Renal cortex interstitium (tissue), 11 donors: ENCODE measurements at regions not wholly inside any gene's neighbourhood (a gene's known extent, or its start where the extent isn't known, plus 50 kb on each side); places are given as distances from the start of the nearest gene placed in this dataset.

Experiments
- DNase-seq, 11 donors: peaks; one replicate each; pipeline ENCODE4 v3.0.0-alpha.2; 2013; ENCODE audit warnings: low read depth in 9 of 11, low spot score in 4 of 11; ENCODE audit errors: extremely low read depth in 1 of 11

DNA sequence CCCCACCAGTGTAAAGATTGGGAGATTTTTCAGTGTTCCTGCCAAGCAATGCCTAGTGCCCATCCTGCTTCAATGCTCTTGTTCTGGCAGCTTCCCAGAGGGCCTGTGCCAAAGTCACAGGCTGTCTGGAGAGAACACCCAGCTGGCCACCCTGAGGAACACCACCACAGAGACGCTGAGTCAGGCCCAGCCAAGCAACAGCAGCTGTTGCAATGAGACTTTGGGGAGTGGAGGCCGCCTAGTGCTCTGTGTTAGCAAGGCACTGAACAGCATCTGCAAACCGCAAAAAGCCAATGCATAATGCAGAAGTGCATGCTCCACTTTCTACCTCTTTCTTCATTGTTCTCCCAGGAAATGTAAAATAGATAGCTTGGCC lies 168.1 kb downstream of the NXPE2 start:
- no peak for DNase-seq

GRCh38 chr11:114847306-114847975 lies 169.1 kb downstream of the NXPE2 start:
- DNase-seq, result peak in 5 of 11 donors; percentile 10 to 31 (median 29)

DNA sequence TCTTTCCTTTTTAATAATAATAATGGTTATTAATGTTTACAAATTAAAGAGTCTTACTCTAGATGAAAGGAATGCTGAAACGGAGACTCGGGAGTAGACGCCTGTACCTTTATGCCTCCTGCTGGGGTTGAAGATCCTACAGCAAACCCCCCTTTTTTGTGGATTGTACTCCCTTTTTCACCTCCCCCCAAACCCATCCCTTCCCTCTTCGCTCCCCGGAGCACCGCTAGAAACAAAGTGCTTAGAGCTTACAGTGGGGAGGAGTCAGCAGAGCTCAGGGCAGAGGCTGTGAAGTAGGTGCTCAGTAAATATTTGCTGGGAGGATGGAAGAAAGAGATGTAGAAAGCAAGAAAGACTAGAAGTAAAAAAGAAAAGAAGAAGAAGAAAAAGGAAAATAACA lies 169.7 kb downstream of the NXPE2 start:
- no peak for DNase-seq

GRCh38 chr11:114857281-114857680 lies 179.0 kb downstream of the NXPE2 start:
- DNase-seq, result peak in 8 of 11 donors; percentile 10 to 40 (median 26)

DNA sequence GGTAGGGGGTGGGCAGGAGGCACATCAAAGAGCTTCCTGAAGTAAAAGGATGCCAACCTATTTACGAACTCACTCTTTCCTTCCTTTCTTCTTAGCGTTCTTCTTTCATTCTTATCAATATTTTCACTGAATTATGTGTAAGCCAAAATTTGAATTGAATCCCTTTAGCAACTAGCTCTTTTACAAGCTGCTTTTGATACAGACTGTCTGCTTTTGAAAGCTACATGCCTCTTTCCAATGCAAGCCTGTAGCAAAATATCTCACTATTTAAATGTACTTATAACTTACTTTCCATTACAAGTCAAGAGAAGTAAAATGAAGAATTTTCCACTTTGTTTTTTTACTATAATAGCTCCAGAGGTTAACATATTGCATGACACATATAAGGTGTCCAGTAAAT lies 186.6 kb downstream of the NXPE2 start:
- DNase-seq, result no peak

- peak in 7 of 11 donors; percentile 27 to 66 (median 38) for DNase-seq
These were observed 197.9 kb downstream of the NXPE2 start for GRCh38 chr11:114876234-114876633.

DNA sequence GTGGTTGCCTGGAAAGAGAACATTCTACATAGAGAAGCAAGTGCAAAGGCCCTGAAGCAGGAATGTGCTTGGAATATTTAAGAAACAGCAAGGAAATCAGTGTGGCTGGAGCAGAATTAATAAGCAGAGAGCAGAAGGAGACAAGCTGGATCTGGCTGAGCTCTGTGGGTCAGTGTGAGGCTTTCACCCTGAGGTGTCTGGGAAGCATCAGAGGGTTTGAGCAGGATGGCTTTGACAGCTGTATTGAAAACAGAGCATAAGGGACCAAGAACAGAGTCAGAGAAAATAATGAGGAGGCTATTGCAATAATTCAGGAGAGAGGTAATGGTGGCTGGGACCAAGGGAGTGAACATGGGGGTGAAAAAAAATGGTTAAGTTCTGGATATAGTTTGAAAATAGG lies 199.6 kb downstream of the NXPE2 start:
- no peak for DNase-seq

- no peak for DNase-seq
These were observed 202.1 kb downstream of the NXPE2 start for GRCh38 chr11:114880442-114880841.

DNA sequence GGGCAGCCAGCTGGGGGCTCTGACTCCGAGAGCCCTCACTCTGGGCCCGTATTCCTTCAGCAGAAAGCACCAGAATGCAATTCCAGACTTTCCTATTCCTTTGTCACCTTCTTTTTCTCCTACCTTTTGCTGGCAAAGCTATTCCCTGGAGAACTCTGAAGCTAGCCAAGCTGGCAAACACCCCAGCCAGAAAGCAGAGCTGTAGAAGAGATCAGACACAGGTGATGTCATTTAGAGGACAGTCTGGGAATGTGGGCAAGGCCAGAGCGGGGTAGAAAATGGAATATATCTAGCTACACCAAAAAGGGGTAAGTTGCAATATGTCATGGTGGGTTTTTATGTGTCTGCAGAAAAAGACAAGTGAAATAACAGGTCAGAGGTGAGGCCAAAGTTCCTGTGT lies 205.1 kb downstream of the NXPE2 start:
- DNase-seq, result no peak

DNA sequence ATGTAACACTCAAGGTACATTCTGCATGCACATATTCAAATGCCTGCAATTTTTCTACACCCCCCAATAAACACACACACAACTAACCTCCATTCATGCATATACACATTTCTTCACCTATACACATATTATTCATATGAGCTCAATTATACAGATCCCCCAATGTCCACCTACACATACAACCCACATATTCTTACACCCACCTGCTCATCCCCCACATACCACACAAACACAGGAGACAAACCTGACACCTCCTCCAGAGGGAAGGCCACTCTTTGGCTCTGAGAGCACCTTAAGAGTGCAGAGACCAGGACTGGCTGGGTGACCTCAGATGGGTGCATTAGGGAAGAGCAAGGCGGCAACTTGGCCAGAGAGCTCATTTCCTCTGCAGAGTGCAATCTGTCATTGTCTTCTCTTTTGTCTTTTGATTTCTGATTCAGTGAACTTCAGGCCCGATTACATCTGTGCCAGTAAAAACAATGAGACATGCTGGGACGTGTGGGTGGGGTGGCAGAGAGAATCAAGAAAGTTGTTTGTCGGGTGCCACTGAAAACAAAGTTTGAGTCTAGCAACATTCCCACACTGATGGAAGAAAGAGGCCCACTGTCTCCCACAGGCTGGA lies 208.4 kb downstream of the NXPE2 start:
- no peak for DNase-seq

- DNase-seq, result peak in 1 of 11 donors; percentile 1
These were observed 211.3 kb downstream of the NXPE2 start for GRCh38 chr11:114889594-114890011.

GRCh38 chr11:114890038-114890437 lies 211.7 kb downstream of the NXPE2 start:
- no peak for DNase-seq

DNA sequence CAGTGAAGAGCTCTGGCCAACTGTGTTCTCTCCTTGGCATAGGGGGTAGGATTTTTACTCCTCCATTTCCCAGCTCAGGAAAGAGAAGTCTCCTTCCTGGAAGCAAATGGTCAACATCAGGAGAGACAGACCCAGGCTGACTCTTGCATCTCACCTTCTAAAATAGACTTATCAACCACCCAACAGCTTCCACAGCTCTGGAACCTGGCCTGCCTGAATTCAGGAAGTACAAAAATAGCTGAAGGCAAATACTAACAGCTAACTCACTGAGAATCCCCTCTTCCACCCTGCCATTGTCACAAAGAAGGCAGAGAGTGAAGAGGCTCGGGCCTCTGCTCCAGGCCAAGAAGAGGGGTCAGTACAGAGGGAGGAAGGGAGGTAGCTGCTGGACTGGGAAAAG lies 213.6 kb downstream of the NXPE2 start:
- no peak for DNase-seq

GRCh38 chr11:114892381-114893197 lies 214.3 kb downstream of the NXPE2 start:
- no peak for DNase-seq

DNA sequence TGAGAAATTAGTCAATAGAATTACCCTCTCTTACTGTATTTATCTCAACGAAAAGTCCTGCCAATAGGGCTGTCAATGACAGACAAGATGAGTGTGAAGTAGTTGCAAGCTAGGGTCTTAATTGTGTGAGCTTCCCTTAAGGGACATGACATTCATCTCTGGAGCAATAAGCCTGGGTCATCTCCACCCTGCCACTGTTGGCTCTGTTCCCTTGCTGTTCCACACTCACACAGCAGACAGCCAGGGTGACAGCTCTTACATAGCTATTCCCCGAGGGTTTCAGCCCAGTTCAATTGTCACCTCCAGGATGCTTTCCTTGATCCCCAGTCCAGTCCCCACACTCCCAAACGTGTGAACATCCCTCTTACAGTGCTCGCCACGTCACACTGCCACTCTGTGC lies 215.0 kb downstream of the NXPE2 start:
- DNase-seq, result no peak

GRCh38 chr11:114896594-114896993 lies 218.3 kb downstream of the NXPE2 start:
- DNase-seq, result no peak

DNA sequence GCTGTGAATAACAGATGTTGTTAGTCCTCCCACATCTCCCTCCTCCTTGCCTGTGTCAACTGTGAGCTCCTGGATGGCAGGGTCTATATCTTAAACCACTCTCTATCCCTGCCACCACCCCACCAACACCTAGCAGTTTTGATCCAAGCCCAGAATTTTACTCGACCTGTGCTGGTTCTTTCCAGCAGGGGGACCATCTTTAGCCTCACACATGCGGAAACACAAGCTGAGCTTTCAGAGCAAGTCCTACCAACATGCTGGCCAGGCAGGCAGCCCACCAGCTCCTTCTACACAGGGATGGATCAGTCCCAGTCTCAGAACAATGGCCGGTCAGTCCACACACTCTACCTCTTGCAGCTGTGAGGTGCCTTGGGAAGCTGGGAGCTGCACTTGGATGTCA lies 231.5 kb downstream of the NXPE2 start:
- no peak for DNase-seq

DNA sequence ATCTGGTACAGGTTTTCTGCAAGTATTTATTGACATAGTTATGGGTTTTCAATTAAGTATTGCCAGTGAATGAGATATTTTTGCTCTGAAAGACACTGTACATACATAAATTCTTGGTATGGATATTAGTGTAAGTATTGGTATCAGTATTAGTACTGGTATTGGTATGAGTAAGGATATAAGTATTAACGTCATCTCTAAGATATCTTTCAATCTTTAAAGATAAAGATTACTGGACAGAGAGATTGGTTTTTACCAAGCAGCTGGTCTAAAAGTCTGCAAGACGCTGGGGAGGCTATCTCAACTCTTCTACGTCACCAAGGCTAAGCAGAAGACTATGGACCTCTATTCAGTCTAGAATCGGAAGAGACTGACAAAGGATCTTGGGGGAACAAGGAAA lies 234.5 kb downstream of the NXPE2 start:
- no peak for DNase-seq

DNA sequence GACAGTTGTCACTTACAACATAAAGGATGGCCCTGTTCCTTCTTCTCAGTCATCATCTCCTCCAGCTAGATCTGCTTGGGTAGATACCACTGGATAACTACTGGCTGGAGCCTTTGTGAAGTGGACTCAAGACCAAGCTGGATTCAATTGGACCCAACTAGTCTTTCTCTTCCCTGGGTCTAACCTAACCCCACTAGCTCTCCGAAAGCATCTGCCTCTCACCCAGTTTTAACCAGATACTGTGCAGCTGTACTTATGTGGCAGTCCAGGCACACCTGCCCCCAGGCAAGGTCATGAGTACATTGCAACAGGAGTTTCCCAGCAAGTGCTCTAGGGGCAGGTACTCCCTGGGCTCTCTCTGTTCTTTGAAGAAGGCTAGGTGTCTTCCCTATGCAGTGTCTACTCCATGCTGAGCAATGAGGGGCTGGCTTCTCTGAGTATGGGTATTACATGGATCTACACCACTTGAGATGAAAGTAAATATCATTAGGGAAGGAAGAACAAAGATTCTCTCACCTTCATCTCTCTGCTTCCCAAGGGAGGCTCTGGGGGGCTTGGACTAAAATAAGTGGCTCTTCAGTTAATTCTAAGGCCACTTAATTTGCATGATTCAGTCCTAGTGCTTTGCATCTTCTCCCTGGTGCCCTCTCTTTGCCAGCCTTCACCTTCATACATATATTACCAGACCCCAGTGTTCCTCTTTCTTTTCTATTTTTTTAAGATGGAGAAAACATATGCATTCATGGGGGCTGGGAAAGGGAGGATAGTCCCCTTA lies 236.1 kb downstream of the NXPE2 start:
- DNase-seq, result no peak
